ENCODE measurements at regions not wholly inside any gene's neighbourhood (a gene's known extent, or its start where the extent isn't known, plus 50 kb on each side); places are given as distances from the start of the nearest gene placed in this dataset.

DNA sequence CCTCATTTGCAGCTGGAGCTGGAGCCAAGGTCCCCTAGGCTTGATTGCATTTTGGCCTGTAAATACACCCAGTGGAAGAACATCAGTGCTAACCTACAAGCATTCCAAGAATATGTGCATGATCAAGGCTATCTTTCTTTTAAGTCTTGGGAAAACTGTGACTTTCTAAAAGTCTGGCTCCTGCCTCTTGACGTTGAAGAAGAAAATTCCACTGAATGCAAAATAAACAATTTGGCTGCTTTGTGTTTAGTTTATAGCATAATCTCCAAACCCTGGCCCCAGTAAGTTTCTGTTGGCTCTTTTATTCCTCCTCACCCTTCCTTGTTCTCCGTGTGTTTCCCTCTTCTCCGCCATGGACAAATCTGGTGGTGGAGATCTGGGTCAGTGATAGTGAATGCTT, 109.3 kb upstream of the TLE1 start (continued):
- TF ChIP-seq REPIN1 (tag by site-specific recombination; IDR thresholded peaks at IDR 0.05; ENCODE audit: low read depth) (no peak), WT1 (tag by site-specific recombination; IDR thresholded peaks at IDR 0.05) (no peak), ZNF626 (tag by site-specific recombination; IDR thresholded peaks at IDR 0.05) (no peak), YY2 (tag by site-specific recombination; IDR thresholded peaks at IDR 0.05) (no peak), BCL11B (tag by site-specific recombination; IDR thresholded peaks at IDR 0.05; ENCODE audit: low read depth) (no peak)
- TF ChIP-seq, protein P1, sequence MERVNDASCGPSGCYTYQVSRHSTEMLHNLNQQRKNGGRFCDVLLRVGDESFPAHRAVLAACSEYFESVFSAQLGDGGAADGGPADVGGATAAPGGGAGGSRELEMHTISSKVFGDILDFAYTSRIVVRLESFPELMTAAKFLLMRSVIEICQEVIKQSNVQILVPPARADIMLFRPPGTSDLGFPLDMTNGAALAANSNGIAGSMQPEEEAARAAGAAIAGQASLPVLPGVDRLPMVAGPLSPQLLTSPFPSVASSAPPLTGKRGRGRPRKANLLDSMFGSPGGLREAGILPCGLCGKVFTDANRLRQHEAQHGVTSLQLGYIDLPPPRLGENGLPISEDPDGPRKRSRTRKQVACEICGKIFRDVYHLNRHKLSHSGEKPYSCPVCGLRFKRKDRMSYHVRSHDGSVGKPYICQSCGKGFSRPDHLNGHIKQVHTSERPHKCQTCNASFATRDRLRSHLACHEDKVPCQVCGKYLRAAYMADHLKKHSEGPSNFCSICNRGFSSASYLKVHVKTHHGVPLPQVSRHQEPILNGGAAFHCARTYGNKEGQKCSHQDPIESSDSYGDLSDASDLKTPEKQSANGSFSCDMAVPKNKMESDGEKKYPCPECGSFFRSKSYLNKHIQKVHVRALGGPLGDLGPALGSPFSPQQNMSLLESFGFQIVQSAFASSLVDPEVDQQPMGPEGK (tag by site-specific recombination; IDR thresholded peaks at IDR 0.05): no peak

DNA sequence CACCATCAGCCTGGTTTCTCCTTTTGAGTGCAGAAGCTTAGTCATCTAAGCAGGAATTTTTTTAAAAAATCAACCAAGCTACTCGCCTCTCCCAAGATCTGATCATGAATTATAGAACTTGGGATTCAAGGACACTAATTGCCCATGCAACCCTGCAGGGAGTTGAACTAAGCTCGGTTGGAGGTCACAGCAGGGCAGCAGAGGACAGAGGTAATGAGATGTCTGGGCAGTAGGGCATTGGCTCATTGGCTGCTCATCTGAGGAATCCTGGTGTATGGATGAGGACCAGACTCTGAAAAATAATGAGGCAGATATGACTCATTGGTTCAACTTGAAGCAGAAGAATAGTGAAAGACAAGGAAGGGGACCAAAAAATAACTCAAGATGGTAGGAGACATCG, 111.8 kb upstream of the TLE1 start:
- TF ChIP-seq ZFHX2 (tag by site-specific recombination; conservative IDR thresholded peaks at IDR 0.05): no peak
- peak; percentile 82 for TF ChIP-seq ZIC2 (tag by site-specific recombination; IDR thresholded peaks at IDR 0.05)
- H3K27ac ChIP-seq (ENCODE audit: extremely low read depth, low read depth, low read length): no peak overlapping the region
- no peaks in the 10 kb centered on the region for H3K9me3 ChIP-seq (ENCODE audit: control insufficient read depth, insufficient read depth, low read depth, low read length)
- ChIA-PET POLR2A (no interaction called here), CTCF (interaction anchor here (1.2 kb wide), 1 partner anchor 38 kb away, joined by 3 read pairs; no protein-coding TSS in a partner anchor)
- H3K4me1 ChIP-seq (ENCODE audit: control insufficient read depth, insufficient read depth, low read length): no peaks in the 10 kb centered on the region
- no peaks in the 10 kb centered on the region for H3K36me3 ChIP-seq (ENCODE audit: control insufficient read depth in 2 of 2, insufficient read depth in 1 of 2, low read length in 2 of 2)
- no peak overlapping the region for H3K4me3 ChIP-seq (ENCODE audit: low read depth, low read length)

DNA sequence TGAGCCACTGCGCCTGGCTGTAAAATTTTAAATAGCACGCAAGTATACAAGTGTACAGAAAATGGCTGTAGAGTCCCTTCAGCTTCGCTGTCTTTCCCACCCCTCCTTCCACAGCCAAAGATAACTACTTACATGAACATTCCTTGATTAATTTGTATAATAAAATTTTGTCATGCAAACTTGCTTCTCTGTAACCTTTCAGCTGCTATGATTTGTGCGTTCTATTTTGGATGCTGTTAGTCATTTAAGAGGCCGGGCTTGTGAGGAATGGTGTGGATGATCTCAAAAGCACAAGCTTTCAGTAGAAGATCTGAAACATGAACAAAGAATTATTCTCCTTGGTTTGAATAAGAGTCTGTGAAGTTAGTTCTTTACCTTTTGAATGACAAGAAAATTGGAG, 115.0 kb upstream of the TLE1 start:
- CTCF ChIA-PET: interaction anchor here (0.5 kb wide), 1 partner anchor 1122 kb away, joined by 3 read pairs; no protein-coding TSS in a partner anchor
- Histone ChIP-seq H3K4me1 (ENCODE audit: control insufficient read depth, insufficient read depth, low read length) (no peaks in the 10 kb centered on the region), H3K9me3 (ENCODE audit: control insufficient read depth, insufficient read depth, low read depth, low read length) (no peaks in the 10 kb centered on the region), H3K27ac (ENCODE audit: extremely low read depth, low read depth, low read length) (no peak overlapping the region), H3K36me3 (ENCODE audit: control insufficient read depth in 2 of 2, insufficient read depth in 1 of 2, low read length in 2 of 2) (no peaks in the 10 kb centered on the region), H3K4me3 (ENCODE audit: low read depth, low read length) (no peak overlapping the region)
- POLR2A ChIA-PET: no interaction called here
- TF ChIP-seq ZNF37A (tag by site-specific recombination; IDR thresholded peaks at IDR 0.05): no peak
- TF ChIP-seq, protein P2, sequence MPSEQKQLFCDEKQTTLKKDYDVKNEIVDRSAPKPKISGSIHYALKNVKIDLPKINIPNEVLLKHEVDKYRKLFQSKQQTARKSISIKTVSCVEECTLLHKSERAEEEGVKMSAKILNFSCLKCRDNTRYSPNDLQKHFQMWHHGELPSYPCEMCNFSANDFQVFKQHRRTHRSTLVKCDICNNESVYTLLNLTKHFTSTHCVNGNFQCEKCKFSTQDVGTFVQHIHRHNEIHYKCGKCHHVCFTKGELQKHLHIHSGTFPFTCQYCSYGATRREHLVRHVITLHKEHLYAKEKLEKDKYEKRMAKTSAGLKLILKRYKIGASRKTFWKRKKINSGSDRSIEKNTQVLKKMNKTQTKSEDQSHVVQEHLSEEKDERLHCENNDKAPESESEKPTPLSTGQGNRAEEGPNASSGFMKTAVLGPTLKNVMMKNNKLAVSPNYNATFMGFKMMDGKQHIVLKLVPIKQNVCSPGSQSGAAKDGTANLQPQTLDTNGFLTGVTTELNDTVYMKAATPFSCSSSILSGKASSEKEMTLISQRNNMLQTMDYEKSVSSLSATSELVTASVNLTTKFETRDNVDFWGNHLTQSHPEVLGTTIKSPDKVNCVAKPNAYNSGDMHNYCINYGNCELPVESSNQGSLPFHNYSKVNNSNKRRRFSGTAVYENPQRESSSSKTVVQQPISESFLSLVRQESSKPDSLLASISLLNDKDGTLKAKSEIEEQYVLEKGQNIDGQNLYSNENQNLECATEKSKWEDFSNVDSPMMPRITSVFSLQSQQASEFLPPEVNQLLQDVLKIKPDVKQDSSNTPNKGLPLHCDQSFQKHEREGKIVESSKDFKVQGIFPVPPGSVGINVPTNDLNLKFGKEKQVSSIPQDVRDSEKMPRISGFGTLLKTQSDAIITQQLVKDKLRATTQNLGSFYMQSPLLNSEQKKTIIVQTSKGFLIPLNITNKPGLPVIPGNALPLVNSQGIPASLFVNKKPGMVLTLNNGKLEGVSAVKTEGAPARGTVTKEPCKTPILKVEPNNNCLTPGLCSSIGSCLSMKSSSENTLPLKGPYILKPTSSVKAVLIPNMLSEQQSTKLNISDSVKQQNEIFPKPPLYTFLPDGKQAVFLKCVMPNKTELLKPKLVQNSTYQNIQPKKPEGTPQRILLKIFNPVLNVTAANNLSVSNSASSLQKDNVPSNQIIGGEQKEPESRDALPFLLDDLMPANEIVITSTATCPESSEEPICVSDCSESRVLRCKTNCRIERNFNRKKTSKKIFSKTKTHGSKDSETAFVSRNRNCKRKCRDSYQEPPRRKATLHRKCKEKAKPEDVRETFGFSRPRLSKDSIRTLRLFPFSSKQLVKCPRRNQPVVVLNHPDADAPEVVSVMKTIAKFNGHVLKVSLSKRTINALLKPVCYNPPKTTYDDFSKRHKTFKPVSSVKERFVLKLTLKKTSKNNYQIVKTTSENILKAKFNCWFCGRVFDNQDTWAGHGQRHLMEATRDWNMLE (tag by site-specific recombination; conservative IDR thresholded peaks at IDR 0.05; ENCODE audit: low read depth): no peak
- TF ChIP-seq ZNF274 (IDR thresholded peaks at IDR 0.05; ENCODE audit: low read length): no peak
- no peak for TF ChIP-seq ZNF274 (tag by site-specific recombination; IDR thresholded peaks at IDR 0.05; ENCODE audit: borderline replicate concordance)
- TF ChIP-seq ZNF140 (tag by site-specific recombination; IDR thresholded peaks at IDR 0.05): no peak
- TF ChIP-seq YY1 (tag by site-specific recombination; IDR thresholded peaks at IDR 0.05): no peak
- TF ChIP-seq, protein P3, sequence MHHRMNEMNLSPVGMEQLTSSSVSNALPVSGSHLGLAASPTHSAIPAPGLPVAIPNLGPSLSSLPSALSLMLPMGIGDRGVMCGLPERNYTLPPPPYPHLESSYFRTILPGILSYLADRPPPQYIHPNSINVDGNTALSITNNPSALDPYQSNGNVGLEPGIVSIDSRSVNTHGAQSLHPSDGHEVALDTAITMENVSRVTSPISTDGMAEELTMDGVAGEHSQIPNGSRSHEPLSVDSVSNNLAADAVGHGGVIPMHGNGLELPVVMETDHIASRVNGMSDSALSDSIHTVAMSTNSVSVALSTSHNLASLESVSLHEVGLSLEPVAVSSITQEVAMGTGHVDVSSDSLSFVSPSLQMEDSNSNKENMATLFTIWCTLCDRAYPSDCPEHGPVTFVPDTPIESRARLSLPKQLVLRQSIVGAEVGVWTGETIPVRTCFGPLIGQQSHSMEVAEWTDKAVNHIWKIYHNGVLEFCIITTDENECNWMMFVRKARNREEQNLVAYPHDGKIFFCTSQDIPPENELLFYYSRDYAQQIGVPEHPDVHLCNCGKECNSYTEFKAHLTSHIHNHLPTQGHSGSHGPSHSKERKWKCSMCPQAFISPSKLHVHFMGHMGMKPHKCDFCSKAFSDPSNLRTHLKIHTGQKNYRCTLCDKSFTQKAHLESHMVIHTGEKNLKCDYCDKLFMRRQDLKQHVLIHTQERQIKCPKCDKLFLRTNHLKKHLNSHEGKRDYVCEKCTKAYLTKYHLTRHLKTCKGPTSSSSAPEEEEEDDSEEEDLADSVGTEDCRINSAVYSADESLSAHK (tag by site-specific recombination; IDR thresholded peaks at IDR 0.05): no peak
- no peak for TF ChIP-seq ZNF600 (tag by site-specific recombination; IDR thresholded peaks at IDR 0.05)
- no peak for TF ChIP-seq ZBTB1 (tag by site-specific recombination; IDR thresholded peaks at IDR 0.05)
- TF ChIP-seq, protein P4, sequence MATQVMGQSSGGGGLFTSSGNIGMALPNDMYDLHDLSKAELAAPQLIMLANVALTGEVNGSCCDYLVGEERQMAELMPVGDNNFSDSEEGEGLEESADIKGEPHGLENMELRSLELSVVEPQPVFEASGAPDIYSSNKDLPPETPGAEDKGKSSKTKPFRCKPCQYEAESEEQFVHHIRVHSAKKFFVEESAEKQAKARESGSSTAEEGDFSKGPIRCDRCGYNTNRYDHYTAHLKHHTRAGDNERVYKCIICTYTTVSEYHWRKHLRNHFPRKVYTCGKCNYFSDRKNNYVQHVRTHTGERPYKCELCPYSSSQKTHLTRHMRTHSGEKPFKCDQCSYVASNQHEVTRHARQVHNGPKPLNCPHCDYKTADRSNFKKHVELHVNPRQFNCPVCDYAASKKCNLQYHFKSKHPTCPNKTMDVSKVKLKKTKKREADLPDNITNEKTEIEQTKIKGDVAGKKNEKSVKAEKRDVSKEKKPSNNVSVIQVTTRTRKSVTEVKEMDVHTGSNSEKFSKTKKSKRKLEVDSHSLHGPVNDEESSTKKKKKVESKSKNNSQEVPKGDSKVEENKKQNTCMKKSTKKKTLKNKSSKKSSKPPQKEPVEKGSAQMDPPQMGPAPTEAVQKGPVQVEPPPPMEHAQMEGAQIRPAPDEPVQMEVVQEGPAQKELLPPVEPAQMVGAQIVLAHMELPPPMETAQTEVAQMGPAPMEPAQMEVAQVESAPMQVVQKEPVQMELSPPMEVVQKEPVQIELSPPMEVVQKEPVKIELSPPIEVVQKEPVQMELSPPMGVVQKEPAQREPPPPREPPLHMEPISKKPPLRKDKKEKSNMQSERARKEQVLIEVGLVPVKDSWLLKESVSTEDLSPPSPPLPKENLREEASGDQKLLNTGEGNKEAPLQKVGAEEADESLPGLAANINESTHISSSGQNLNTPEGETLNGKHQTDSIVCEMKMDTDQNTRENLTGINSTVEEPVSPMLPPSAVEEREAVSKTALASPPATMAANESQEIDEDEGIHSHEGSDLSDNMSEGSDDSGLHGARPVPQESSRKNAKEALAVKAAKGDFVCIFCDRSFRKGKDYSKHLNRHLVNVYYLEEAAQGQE (tag by site-specific recombination; IDR thresholded peaks at IDR 0.05): no peak
- no peak for TF ChIP-seq ZNF112 (tag by site-specific recombination; IDR thresholded peaks at IDR 0.05)
- no peak for TF ChIP-seq KLF7 (tag by site-specific recombination; IDR thresholded peaks at IDR 0.05; ENCODE audit: borderline replicate concordance)
- TF ChIP-seq ZFP3 (tag by site-specific recombination; IDR thresholded peaks at IDR 0.05; ENCODE audit: low read depth): no peak
- TF ChIP-seq ZNF624 (tag by site-specific recombination; IDR thresholded peaks at IDR 0.05): no peak

Measured in HEK293 (cell line).